MG63 (cell line): ENCODE measurements at regions not wholly inside any gene's neighbourhood (a gene's known extent, or its start where the extent isn't known, plus 50 kb on each side); places are given as distances from the start of the nearest gene placed in this dataset.
"Not testable (repeated sequence)": the region's sequence is repeated elsewhere in the genome, so short reads cannot be mapped to it uniquely, and the experiment has no call there.

Source experiments
- DNase-seq: peaks from one replicate; pipeline ENCODE4 v3.0.0-alpha.2; 2020
- H3K27me3 ChIP-seq: fragments of 250-450 bp; sonication (Bioruptor Pico); 2 replicates; pipeline ENCODE4 v1.5.1; 2020; ENCODE audit warnings: mild to moderate bottlenecking, moderate library complexity
- H3K36me3 ChIP-seq: fragments of 250-450 bp; sonication (Bioruptor Pico); 2 replicates; pipeline ENCODE4 v1.5.1; 2020; ENCODE audit warnings: mild to moderate bottlenecking, moderate library complexity
- H3K4me3 ChIP-seq: fragments of 250-450 bp; sonication (Bioruptor Pico); 2 replicates; pipeline ENCODE4 v1.5.1; 2020; ENCODE audit warnings: mild to moderate bottlenecking, moderate library complexity
- H3K9me3 ChIP-seq: fragments of 250-450 bp; sonication (Bioruptor Pico); 2 replicates; pipeline ENCODE4 v1.5.1; 2020; ENCODE audit warnings: mild to moderate bottlenecking, moderate library complexity

DNA sequence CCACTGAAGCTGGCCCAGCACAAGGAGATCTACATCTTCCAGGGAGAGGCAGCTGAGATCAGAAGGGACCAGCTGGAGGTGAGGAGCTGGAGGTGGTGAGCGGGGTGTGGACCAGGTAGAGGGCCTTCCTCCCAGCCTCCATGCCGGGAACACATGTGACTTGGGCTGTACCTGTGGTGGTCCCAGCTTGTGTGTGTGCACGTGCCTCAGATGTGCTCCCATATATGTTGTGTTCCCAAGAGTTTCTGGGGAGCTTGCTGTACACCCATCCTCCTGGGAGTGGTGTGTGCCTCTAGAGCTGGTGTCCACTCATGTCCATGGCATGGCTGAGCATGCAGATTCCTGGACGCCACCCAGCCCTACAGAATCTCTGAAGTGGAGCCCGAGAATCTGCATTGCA, 183.7 kb upstream of the AKAP13 start:
- H3K27me3 ChIP-seq, DNase-seq, H3K4me3 ChIP-seq, H3K9me3 ChIP-seq, H3K36me3 ChIP-seq: not testable (repeated sequence)

DNA sequence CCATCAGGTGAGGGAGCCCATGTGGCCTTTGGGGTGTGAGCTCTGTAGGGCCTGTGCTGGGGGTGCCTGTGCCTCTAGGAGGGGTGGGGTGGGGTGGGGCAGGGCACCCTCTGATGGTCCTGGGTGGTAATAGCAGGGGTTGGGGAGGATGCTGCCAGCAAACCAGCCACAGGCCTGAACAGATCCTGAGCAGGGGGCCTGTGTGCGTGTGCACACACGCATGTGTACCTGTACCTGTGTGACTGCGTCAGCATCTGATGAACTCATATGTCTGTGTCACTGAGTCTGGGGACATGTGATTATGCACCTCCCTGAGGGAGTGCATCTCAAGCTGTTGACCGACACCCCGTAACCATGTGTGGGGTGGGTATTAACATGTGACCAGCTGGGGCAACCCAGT, 182.8 kb upstream of the AKAP13 start:
- not testable (repeated sequence) for H3K27me3 ChIP-seq, DNase-seq, H3K9me3 ChIP-seq, H3K36me3 ChIP-seq, H3K4me3 ChIP-seq

- not testable (repeated sequence) for H3K27me3 ChIP-seq, H3K9me3 ChIP-seq, H3K36me3 ChIP-seq, DNase-seq, H3K4me3 ChIP-seq
Measured at GRCh38 chr15:85198432-85198831, 182.0 kb upstream of the AKAP13 start.

DNA sequence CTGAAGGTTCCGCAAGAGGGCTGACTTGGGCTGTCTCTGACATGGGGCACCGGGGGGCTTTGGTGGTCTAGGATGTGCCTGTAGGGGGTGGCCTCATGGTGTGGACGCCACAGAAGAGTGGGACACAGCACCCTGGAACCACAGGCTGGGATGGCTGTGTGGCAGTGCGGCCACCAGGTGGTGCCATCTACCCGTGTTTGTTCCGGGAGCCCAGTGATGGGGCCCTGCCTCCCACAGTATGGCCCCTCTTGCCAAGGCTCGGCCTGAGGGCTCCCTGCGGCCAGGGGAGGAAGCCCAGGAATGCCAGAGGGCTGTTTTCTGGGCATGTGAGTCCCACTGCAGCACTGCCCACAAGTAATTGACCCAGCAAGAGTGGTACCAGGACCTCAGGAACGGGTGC, 180.2 kb upstream of the AKAP13 start:
- not testable (repeated sequence) for H3K4me3 ChIP-seq, DNase-seq, H3K27me3 ChIP-seq, H3K9me3 ChIP-seq, H3K36me3 ChIP-seq

DNA sequence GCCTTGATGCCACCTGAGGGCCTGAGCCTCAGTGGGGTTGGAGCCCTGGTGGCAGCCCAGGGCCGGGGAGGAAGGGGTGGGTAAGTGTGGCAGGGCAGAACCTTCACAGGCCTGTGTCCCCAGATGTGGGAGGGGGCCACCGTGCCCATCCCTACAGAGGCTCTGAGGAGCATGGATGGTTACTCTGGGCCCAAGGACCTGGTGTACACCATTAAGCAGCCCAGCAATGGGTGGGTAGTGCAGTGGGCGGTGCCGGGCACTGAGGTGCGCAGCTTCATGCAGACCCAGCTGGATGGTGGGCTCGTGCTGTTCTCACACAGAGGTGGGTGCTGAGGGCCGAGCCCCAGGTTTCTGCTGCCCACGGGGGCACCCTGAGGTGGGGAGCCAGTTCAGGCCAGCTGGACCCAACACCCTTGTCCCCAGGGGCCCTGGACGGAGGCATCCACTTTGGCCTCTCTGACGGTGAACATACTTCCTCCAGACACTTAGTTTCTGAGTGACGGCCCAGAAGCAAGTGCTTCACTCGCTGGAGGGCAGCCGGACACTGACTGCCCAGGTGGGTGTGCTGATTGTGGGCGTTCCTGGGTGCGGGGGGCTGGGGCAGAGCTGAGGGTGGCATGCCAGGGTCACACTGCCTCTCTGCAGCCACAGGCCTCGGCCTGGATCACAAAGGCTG, 179.1 kb upstream of the AKAP13 start:
- H3K9me3 ChIP-seq, H3K36me3 ChIP-seq, DNase-seq, H3K4me3 ChIP-seq, H3K27me3 ChIP-seq: not testable (repeated sequence)

- H3K9me3 ChIP-seq, DNase-seq, H3K4me3 ChIP-seq, H3K36me3 ChIP-seq, H3K27me3 ChIP-seq: not testable (repeated sequence)
Measured at GRCh38 chr15:85204481-85204880, 175.9 kb upstream of the AKAP13 start.

DNA sequence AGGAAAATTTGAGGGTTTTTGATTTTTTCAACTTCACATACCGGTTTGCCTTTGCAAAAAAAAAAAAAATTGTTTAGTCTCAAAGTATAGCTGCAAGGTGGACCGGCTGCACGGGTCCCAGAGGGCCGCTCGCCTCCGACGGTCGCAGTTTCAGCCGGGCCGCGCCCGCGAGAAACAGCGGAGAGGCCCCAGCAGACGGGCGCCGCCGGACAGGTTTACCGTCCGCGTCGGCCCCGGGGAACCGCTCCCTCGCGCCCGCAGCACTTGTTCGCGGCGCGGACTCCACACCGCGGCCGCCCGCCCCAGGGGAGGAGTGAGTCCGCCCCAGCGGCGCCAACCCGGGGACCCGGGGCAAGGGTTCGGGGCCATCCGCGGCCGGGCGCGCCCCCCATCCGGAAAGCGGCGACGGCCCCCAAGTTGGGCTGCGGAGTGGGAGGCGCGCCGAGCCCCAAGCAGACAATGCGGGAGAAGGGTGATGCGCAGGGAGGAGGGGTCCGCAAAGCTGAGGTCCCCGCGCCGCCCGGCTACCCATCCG, 146.5 kb upstream of the AKAP13 start:
- not testable (repeated sequence) for DNase-seq, H3K9me3 ChIP-seq, H3K4me3 ChIP-seq, H3K27me3 ChIP-seq, H3K36me3 ChIP-seq

DNA sequence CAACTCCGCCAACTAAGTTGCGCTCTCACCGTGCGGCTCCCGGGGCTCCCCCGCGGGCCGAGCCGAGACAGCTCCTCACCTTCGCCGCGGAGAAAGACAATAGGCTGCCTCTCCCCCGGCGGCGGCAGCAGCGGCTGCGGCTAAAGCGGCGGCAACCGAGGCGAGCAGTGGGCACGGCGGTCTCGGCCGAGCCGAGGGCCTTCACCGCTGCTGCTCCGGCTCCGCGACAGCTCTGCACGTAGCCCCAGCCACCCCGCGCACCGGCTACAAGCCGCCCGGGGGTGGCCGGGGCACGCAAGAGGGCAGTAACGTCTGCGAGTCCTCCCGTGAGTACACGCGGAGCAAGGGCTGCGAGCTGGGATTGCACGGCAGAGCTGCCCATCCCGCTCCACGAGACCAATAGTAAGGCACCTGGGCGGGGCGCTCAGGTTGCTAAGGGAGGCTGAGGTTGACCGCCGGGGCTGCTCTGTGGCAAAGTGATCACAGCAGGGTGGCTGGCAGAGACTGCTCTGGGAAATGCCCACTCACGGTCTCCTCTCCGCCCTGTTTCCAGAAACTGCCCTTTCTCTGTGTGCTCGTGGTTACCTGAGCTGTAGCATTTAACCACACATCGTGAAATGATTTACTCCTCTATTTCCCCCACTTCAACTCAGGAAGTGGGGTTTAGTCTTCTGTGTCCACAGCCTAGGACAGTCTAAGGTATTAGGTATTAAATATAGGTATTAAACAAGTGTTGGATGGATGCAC, 145.8 kb upstream of the AKAP13 start:
- H3K36me3 ChIP-seq, DNase-seq, H3K27me3 ChIP-seq, H3K9me3 ChIP-seq: not testable (repeated sequence)
- H3K4me3 ChIP-seq = peak overlapping the region; percentile 38

DNA sequence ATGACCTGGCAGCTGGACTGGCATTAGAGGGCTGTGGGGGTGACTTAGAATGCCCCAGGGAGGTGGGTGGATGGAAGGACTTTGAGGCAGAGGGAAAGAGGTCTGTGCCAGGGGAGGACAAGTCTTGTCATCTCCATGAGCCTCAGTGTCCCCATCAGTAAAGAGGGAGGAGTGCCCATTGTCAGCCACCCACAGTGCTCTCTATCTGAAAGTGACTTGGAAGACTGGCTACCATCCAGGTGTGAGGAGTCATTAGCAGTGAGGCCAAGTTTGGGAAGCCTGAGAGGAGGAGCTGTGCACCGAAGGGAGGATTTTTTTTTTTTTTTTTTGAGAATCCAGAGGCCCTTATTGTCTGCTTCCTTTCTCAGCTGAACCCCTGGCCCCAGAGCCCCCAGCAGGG, 136.3 kb upstream of the AKAP13 start:
- DNase-seq = peak; percentile 61
- H3K27me3 ChIP-seq, H3K9me3 ChIP-seq: not testable (repeated sequence)

GRCh38 chr15:85250938-85251542, 129.4 kb upstream of the AKAP13 start:
- H3K4me3 ChIP-seq, H3K27me3 ChIP-seq, H3K9me3 ChIP-seq, H3K36me3 ChIP-seq, DNase-seq: not testable (repeated sequence)

More for the DNA sequence above, 136.3 kb upstream of the AKAP13 start:
- not testable (repeated sequence) for H3K36me3 ChIP-seq, H3K4me3 ChIP-seq

DNA sequence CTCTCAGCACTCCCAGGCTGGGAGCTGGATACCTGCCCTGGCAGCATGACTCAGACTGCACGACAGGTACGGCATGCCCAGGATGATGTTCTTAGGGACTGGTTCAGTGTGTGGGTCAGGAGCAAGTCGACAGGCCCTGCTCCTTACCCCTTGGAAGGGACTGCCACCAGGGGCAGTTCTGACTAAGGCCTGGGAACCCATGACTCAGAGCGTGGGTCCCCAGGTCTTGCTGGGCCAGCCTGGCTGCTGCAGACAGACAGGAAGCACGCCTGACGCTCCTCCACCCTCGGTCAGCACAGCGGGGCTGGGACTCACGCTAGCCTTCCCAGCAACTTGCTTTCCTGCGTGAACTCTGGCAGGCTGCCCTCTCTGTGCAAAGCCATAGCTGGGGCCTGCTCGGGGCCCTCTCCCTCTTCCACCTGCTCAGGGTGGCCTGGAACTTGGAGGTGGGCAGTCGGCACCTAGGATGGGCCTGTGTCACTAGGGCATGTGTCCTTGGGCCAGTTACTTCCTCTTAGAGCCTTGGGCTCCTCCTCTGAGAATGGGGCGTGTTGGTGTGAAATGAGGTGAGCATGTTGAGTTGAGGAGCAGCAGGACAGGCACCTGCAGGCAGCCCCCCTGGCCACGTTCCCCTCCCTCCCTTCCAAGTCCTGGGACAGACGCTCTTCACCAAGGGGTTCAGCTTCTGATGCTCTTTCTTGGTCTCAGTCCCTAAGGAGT, 127.0 kb upstream of the AKAP13 start:
- not testable (repeated sequence) for H3K4me3 ChIP-seq, H3K9me3 ChIP-seq, H3K36me3 ChIP-seq, H3K27me3 ChIP-seq, DNase-seq

DNA sequence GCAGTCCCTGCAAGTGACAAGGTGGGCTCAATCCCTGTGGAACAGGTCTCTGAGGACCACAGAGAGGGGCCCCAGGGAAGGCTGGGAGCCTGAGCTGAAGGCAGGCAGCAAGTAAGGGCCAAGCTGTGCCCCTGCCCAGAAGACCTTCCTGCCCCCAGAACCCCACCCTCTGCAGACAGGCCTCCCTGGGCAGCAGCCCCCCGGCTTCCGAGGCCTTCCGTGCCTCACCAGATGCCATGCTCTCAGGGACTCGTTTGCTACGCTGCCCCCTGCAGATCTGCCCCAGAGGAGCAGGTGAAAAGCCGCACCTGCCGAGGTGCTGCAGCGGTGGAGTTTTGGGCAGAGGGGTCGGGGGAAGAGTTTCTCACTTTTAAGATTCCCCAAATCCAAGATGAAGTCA, 125.4 kb upstream of the AKAP13 start:
- H3K36me3 ChIP-seq, H3K27me3 ChIP-seq, DNase-seq, H3K9me3 ChIP-seq, H3K4me3 ChIP-seq: not testable (repeated sequence)

- H3K36me3 ChIP-seq, H3K9me3 ChIP-seq, DNase-seq, H3K4me3 ChIP-seq, H3K27me3 ChIP-seq: not testable (repeated sequence)
Measured at GRCh38 chr15:85255502-85255901, 124.9 kb upstream of the AKAP13 start.

DNA sequence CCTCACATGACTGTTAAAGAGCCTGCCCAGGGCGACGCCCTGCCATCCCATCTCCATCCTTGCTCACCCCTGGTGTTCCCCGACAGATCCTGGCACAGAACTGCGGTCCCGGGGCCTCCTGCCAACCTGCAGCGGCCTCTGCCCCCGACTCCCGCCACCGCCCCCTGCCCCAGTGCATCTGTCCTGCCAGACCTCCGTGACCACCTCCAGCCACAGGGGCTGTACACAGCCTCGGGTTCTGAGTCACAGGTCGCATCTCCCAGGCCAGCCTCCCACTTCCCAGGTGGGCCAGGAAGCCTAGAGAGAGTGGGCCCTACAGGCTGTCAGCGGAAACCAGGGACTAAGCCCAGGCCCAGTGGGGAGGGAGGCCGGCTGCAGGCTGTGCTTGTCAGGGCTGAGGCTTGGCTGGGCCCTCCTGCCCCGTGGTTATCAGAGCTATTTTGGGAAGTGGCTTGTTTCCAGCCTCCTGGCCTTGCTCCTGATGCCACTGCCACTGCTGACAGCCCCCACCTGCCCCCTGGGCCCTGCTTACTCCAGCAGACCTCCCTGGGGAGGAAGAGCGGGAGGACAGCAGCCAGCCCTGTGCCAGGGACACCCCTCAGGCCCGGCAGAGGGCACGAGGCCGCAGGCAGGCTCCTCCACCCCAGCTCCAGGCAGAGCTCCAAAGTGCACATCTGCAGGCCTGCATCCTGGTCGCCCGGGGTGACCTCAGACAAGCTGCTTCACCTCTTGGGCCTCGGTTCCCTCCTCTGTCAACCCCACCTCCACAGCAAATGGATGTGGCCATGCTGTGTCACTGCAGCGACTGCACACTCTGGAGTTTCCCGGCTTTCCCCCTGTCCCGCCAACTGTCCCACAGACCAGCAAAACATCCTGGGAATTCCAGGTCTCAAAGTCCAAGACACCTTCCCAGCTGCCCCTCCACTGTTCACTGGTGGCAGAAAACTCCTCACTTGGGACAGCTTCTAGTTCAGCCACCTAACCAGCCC, 124.1 kb upstream of the AKAP13 start:
- H3K9me3 ChIP-seq, DNase-seq, H3K36me3 ChIP-seq, H3K27me3 ChIP-seq, H3K4me3 ChIP-seq: not testable (repeated sequence)

DNA sequence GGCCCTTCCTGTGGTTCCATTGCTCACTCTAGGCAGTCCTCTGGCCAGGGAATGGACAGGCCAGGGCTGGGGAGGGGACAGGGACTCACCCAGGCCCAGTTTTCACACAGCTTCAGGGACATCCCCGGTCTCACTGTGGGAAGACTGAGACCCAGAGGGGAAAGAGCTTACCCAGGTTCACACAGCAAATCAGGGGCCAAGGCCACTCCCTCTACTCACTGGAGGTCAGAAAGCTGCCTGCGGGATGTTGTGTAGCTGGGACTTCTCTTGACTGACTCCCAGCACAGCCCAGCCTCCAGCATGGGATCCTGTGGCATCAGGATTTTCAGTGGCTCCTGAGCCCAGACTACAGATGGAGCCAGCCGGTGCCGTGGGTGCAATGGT, 122.3 kb upstream of the AKAP13 start:
- not testable (repeated sequence) for DNase-seq, H3K9me3 ChIP-seq, H3K27me3 ChIP-seq, H3K36me3 ChIP-seq, H3K4me3 ChIP-seq

GRCh38 chr15:85258559-85259209, 121.7 kb upstream of the AKAP13 start:
- not testable (repeated sequence) for H3K4me3 ChIP-seq, H3K9me3 ChIP-seq, H3K27me3 ChIP-seq, DNase-seq, H3K36me3 ChIP-seq
